Hepatocyte (in vitro differentiated cells): ENCODE measurements at regions not wholly inside any gene's neighbourhood (a gene's known extent, or its start where the extent isn't known, plus 50 kb on each side); places are given as distances from the start of the nearest gene placed in this dataset.
"Not testable (repeated sequence)": the region's sequence is repeated elsewhere in the genome, so short reads cannot be mapped to it uniquely, and the experiment has no call there.

Experiments
- CTCF ChIP-seq: fragments of 200-600 bp; sonication (generic); IDR thresholded peaks from 2 replicates; pipeline ENCODE4 v1.5.1; 2016; ENCODE audit warnings: antibody characterized with exemption, mild to moderate bottlenecking; ENCODE audit not compliant: poor library complexity
- EZH2 ChIP-seq: fragments of 200-600 bp; sonication (generic); IDR thresholded peaks from 2 replicates; pipeline ENCODE4 v1.6.1; 2016; ENCODE audit warnings: antibody characterized with exemption, mild to moderate bottlenecking, borderline replicate concordance
- EZH2phosphoT487 ChIP-seq: fragments of 200-600 bp; sonication (generic); IDR thresholded peaks from one replicate; pipeline ENCODE4 v1.6.1; 2018; ENCODE audit warnings: antibody characterized with exemption, mild to moderate bottlenecking, low read depth, moderate library complexity; ENCODE audit not compliant: unreplicated experiment, severe bottlenecking

DNA sequence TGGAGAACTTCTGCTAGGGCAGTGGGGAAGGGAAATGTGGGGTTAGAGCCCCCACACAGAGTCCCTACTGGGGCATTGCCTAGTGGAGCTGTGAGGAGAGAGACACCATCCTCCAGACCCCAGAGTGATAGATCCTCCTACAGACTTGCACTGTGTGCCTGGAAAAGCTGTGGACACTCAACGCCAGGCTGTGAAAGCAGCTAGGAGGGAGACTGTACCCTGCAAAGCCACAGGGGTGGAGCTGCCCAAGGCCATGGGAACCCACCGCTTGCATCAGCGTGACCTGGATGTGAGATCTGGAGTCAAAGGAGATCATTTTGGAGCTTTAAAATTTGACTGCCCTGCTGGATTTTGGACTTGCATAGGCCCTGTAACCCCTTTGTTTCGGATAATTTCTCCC lies 69.4 kb upstream of the GRIN3A start:
- not testable (repeated sequence) for TF ChIP-seq EZH2phosphoT487, CTCF, EZH2
